ENCODE measurements at regions not wholly inside any gene's neighbourhood (a gene's known extent, or its start where the extent isn't known, plus 50 kb on each side); places are given as distances from the start of the nearest gene placed in this dataset.

GRCh38 chr14:84409435-84409834, 1120.5 kb upstream of the FLRT2 start:
- no peaks in the 10 kb centered on the region for H3K27me3 Mint-ChIP-seq (ENCODE audit: insufficient read depth, unreplicated experiment)
- H3K4me1 Mint-ChIP-seq (ENCODE audit: low read depth, unreplicated experiment) = peaks cover 8% of the 10 kb centered on the region
- no peak for TF ChIP-seq CTCF (IDR thresholded peaks at IDR 0.05; ENCODE audit: insufficient read depth in 1 of 2, low read depth in 1 of 2, low read length in 1 of 2, severe bottlenecking in 1 of 2, unreplicated experiment in 1 of 2)
- no peak overlapping the region for H3K4me3 Mint-ChIP-seq (ENCODE audit: unreplicated experiment)
- H3K9me3 Mint-ChIP-seq (ENCODE audit: unreplicated experiment) = peaks cover 8% of the 10 kb centered on the region
- peaks cover 4% of the 10 kb centered on the region for H3K36me3 Mint-ChIP-seq (ENCODE audit: insufficient read depth, unreplicated experiment)
- BruUV-seq (replicated peaks) = no TSS peak
- peaks cover 4% of the 10 kb centered on the region; the same call in 1 of the 2 replicates for H3K4me1 ChIP-seq
- H3K4me3 ChIP-seq (ENCODE audit: low read depth, low read length) = no peak overlapping the region
- DNase-seq = no peak
- intact Hi-C loops (cut with micrococcal nuclease; ENCODE audit: unreplicated experiment) = no loop called here
- H3K27me3 ChIP-seq (replicated peaks; ENCODE audit: control insufficient read depth, insufficient read depth, low read length) = no peaks in the 10 kb centered on the region
- H3K36me3 ChIP-seq (ENCODE audit: control insufficient read depth, insufficient read depth, low read length) = no peaks in the 10 kb centered on the region
- ChIA-PET POLR2A (no interaction called here), CTCF (no interaction called here)
- no peak overlapping the region for H3K27ac Mint-ChIP-seq (ENCODE audit: unreplicated experiment)
- H3K9me3 ChIP-seq = no peaks in the 10 kb centered on the region

- Mint-ChIP-seq H3K4me1 (ENCODE audit: low read depth, unreplicated experiment) (peaks cover 8% of the 10 kb centered on the region), H3K36me3 (ENCODE audit: insufficient read depth, unreplicated experiment) (peaks cover 4% of the 10 kb centered on the region), H3K4me3 (ENCODE audit: unreplicated experiment) (no peak overlapping the region), H3K27ac (ENCODE audit: unreplicated experiment) (no peak overlapping the region), H3K27me3 (ENCODE audit: insufficient read depth, unreplicated experiment) (no peaks in the 10 kb centered on the region), H3K9me3 (ENCODE audit: unreplicated experiment) (peaks cover 8% of the 10 kb centered on the region)
- TF ChIP-seq CTCF (IDR thresholded peaks at IDR 0.05; ENCODE audit: insufficient read depth in 1 of 2, low read depth in 1 of 2, low read length in 1 of 2, severe bottlenecking in 1 of 2, unreplicated experiment in 1 of 2) = no peak
- Histone ChIP-seq H3K4me1 (peaks cover 4% of the 10 kb centered on the region; the same call in 1 of the 2 replicates), H3K4me3 (ENCODE audit: low read depth, low read length) (no peak overlapping the region), H3K27me3 (replicated peaks; ENCODE audit: control insufficient read depth, insufficient read depth, low read length) (no peaks in the 10 kb centered on the region), H3K36me3 (ENCODE audit: control insufficient read depth, insufficient read depth, low read length) (no peaks in the 10 kb centered on the region), H3K9me3 (no peaks in the 10 kb centered on the region)
- CTCF ChIA-PET = no interaction called here
- DNase-seq = peak in 1 of 2 experiments; percentile 4
- no TSS peak for BruUV-seq (replicated peaks)
- POLR2A ChIA-PET = no interaction called here
- intact Hi-C loops (cut with micrococcal nuclease; ENCODE audit: unreplicated experiment) = no loop called here
Observed at GRCh38 chr14:84410344-84410743, 1119.6 kb upstream of the FLRT2 start.

- peaks cover 7% of the 10 kb centered on the region for H3K4me1 Mint-ChIP-seq (ENCODE audit: low read depth, unreplicated experiment)
- Histone ChIP-seq H3K27me3 (replicated peaks; ENCODE audit: control insufficient read depth, insufficient read depth, low read length) (no peaks in the 10 kb centered on the region), H3K4me3 (ENCODE audit: low read depth, low read length) (no peak overlapping the region), H3K9me3 (no peaks in the 10 kb centered on the region), H3K36me3 (ENCODE audit: control insufficient read depth, insufficient read depth, low read length) (no peaks in the 10 kb centered on the region), H3K4me1 (0 out of 2 replicates have a peak, but pooled peaks cover 8% of the 10 kb centered on the region)
- POLR2A ChIA-PET = no interaction called here
- H3K27ac Mint-ChIP-seq (ENCODE audit: unreplicated experiment) = no peak overlapping the region
- DNase-seq = no peak
- intact Hi-C loops (cut with micrococcal nuclease; ENCODE audit: unreplicated experiment) = no loop called here
- H3K36me3 Mint-ChIP-seq (ENCODE audit: insufficient read depth, unreplicated experiment) = no peaks in the 10 kb centered on the region
- no peak for TF ChIP-seq CTCF (IDR thresholded peaks at IDR 0.05; ENCODE audit: insufficient read depth in 1 of 2, low read depth in 1 of 2, low read length in 1 of 2, severe bottlenecking in 1 of 2, unreplicated experiment in 1 of 2)
- H3K4me3 Mint-ChIP-seq (ENCODE audit: unreplicated experiment) = no peak overlapping the region
- no TSS peak for BruUV-seq (replicated peaks)
- CTCF ChIA-PET = no interaction called here
- H3K27me3 Mint-ChIP-seq (ENCODE audit: insufficient read depth, unreplicated experiment) = no peaks in the 10 kb centered on the region
- H3K9me3 Mint-ChIP-seq (ENCODE audit: unreplicated experiment) = peaks cover 9% of the 10 kb centered on the region
Observed at GRCh38 chr14:84420221-84420620, 1109.7 kb upstream of the FLRT2 start.

All from Caco-2 (cell line).